SK-N-SH (cell line): ENCODE measurements at regions not wholly inside any gene's neighbourhood (a gene's known extent, or its start where the extent isn't known, plus 50 kb on each side); places are given as distances from the start of the nearest gene placed in this dataset.

Experiments used
- CTCF ChIA-PET: fragments of 300-600, 350-600 bp; formaldehyde crosslinking; extraction: SDS; loops from one replicate; lab custom pipeline; 2021; lab: Yijun Ruan, JAX
- POLR2A ChIA-PET: fragments of 350-600 bp; sonication (Branson Sonifier 250); formaldehyde crosslinking; extraction: SDS; loops from one replicate; lab custom pipeline; 2020; ENCODE audit warnings: antibody characterized with exemption, inconsistent platforms; lab: Yijun Ruan, JAX
- DNase-seq: peaks from one replicate; pipeline ENCODE4 v3.0.0; 2012
- H2AFZ ChIP-seq: fragments of 200-600 bp; sonication (generic); 2 replicates; pipeline ENCODE4 v1.8.1; 2016; ENCODE audit warnings: antibody characterized with exemption, mild to moderate bottlenecking, low read depth
- H3F3A ChIP-seq: fragments of 200-600 bp; sonication (generic); replicated peaks from 2 replicates; pipeline ENCODE3; 2016; ENCODE audit warnings: antibody characterized with exemption, mild to moderate bottlenecking; ENCODE audit not compliant: insufficient read depth
- H3K27ac ChIP-seq, 2 experiments: fragments of 200-500 bp in 1 of 2; fragments of 200-600 bp in 1 of 2; sonication (Bioruptor generic) in 1 of 2; sonication (generic), shearing (Covaris generic) in 1 of 2; 2 replicates each; pipeline versions ENCODE4 v1.5.1 to v1.6.1; 2014 to 2016; ENCODE audit warnings: low read depth in 2 of 2, inconsistent platforms in 1 of 2, low read length in 1 of 2, mild to moderate bottlenecking in 1 of 2, mixed read lengths in 1 of 2
- H3K27me3 ChIP-seq: fragments of 200-600 bp; sonication (generic), shearing (Covaris generic); 2 replicates; pipeline ENCODE4 v1.6.1; 2016; ENCODE audit warnings: mixed run types; ENCODE audit not compliant: insufficient read depth
- H3K36me3 ChIP-seq, 2 experiments: fragments of 200-500 bp in 1 of 2; fragments of 200-600 bp in 1 of 2; sonication (Bioruptor generic) in 1 of 2; sonication (generic) in 1 of 2; replicated peaks in 1 of 2; 2 replicates each; pipeline versions ENCODE3 to v1.5.1; 2014 to 2016; ENCODE audit warnings: low read length in 1 of 2, mild to moderate bottlenecking in 1 of 2; ENCODE audit not compliant: insufficient read depth in 2 of 2, control insufficient read depth in 1 of 2
- H3K4me1 ChIP-seq, 2 experiments: fragments of 200-500 bp in 1 of 2; fragments of 200-600 bp in 1 of 2; sonication (Bioruptor generic) in 1 of 2; sonication (generic), shearing (Covaris generic) in 1 of 2; 2 replicates each; pipeline versions ENCODE4 v1.5.1 to v1.6.1; 2014 to 2016; ENCODE audit warnings: low read depth in 1 of 2, low read length in 1 of 2, mixed run types in 1 of 2; ENCODE audit not compliant: insufficient read depth in 2 of 2, control insufficient read depth in 1 of 2
- H3K4me2 ChIP-seq: fragments of 200-600 bp; sonication (generic), shearing (Covaris generic); 2 replicates; pipeline ENCODE4 v1.6.1; 2017; ENCODE audit warnings: mixed run types
- H3K4me3 ChIP-seq, 2 experiments: fragments of 200-500 bp in 1 of 2; fragments of 200-600 bp in 1 of 2; sonication (Bioruptor generic) in 1 of 2; sonication (generic), shearing (Covaris generic) in 1 of 2; 2 replicates each; pipeline versions ENCODE4 v1.5.1 to v1.8.1; 2014 to 2016; ENCODE audit warnings: low read depth in 2 of 2, inconsistent platforms in 1 of 2, low read length in 1 of 2, mild to moderate bottlenecking in 1 of 2, mixed read lengths in 1 of 2, moderate library complexity in 1 of 2
- H3K79me2 ChIP-seq: fragments of 200-600 bp; sonication (generic); 2 replicates; pipeline ENCODE4 v1.8.1; 2017; ENCODE audit warnings: mild to moderate bottlenecking; ENCODE audit not compliant: insufficient read depth
- H3K9ac ChIP-seq: fragments of 200-600 bp; sonication (generic); 2 replicates; pipeline ENCODE4 v1.6.1; 2017; ENCODE audit warnings: mixed run types
- H3K9me2 ChIP-seq: fragments of 200-600 bp; sonication (generic); 2 replicates; pipeline ENCODE4 v1.6.1; 2017; ENCODE audit warnings: mixed run types
- H3K9me3 ChIP-seq: fragments of 200-600 bp; sonication (generic); 2 replicates; pipeline ENCODE4 v1.6.1; 2017; ENCODE audit warnings: mixed run types, mild to moderate bottlenecking, moderate library complexity
- H4K20me1 ChIP-seq: fragments of 200-600 bp; sonication (generic); 2 replicates; pipeline ENCODE4 v1.6.1; 2017; ENCODE audit warnings: mild to moderate bottlenecking, mixed run types; ENCODE audit not compliant: insufficient read depth
- CHD2 ChIP-seq: fragments of 150-350 bp; IDR thresholded peaks from 2 replicates; pipeline ENCODE4 v1.6.1; 2018; ENCODE audit warnings: low read length; ENCODE audit not compliant: partially characterized antibody
- CTCF ChIP-seq: fragments of 200-600 bp; sonication (generic); IDR thresholded peaks from 2 replicates; pipeline ENCODE4 v1.6.1; 2017; ENCODE audit warnings: antibody characterized with exemption, mild to moderate bottlenecking, moderate library complexity
- ELF1 ChIP-seq: IDR thresholded peaks from 2 replicates; pipeline ENCODE4 v1.4.0; 2012
- EP300 ChIP-seq, 2 experiments: IDR thresholded peaks; 2 replicates each; pipeline versions ENCODE4 v1.4.0 to v1.6.1; 2012; ENCODE audit warnings: borderline replicate concordance in 1 of 2, low read depth in 1 of 2, low read length in 1 of 2
- FOSL2 ChIP-seq: IDR thresholded peaks from 2 replicates; pipeline ENCODE4 v1.4.0; 2012; ENCODE audit warnings: low read depth, mild to moderate bottlenecking, moderate library complexity, borderline replicate concordance
- FOXM1 ChIP-seq: IDR thresholded peaks from 2 replicates; pipeline ENCODE4 v1.4.0; 2012; ENCODE audit warnings: low read depth, mild to moderate bottlenecking
- IRF3 ChIP-seq: fragments of 150-350 bp; IDR thresholded peaks from 2 replicates; pipeline ENCODE4 v1.6.1; 2016; ENCODE audit warnings: mild to moderate bottlenecking, low read depth, low read length
- MEF2A ChIP-seq: IDR thresholded peaks from 2 replicates; pipeline ENCODE4 v1.4.0; 2012; ENCODE audit warnings: low read depth, borderline replicate concordance
- MXI1 ChIP-seq: IDR thresholded peaks from 2 replicates; pipeline ENCODE4 v1.6.1; 2012; ENCODE audit warnings: mild to moderate bottlenecking, low read depth, low read length, improper control_type of control experiment
- NRF1 ChIP-seq: IDR thresholded peaks from 2 replicates; pipeline ENCODE4 v1.6.1; 2012; ENCODE audit warnings: low read depth, mild to moderate bottlenecking, low read length
- RCOR1 ChIP-seq: fragments of 150-350 bp; IDR thresholded peaks from 2 replicates; pipeline ENCODE4 v1.6.1; 2017; ENCODE audit warnings: antibody characterized with exemption, low read length
- RXRA ChIP-seq: IDR thresholded peaks from 2 replicates; pipeline ENCODE4 v1.4.0; 2012; ENCODE audit warnings: low read depth, mild to moderate bottlenecking, borderline replicate concordance
- SIN3A ChIP-seq: IDR thresholded peaks from 2 replicates; pipeline ENCODE4 v1.6.1; 2012; ENCODE audit warnings: low read depth, mild to moderate bottlenecking, low read length, moderate library complexity, borderline replicate concordance
- TAF1 ChIP-seq: IDR thresholded peaks from 2 replicates; pipeline ENCODE4 v1.6.1; 2012; ENCODE audit warnings: low read depth, mild to moderate bottlenecking, low read length, moderate library complexity, borderline replicate concordance
- TEAD4 ChIP-seq: IDR thresholded peaks from 2 replicates; pipeline ENCODE4 v1.4.0; 2012; ENCODE audit warnings: mild to moderate bottlenecking, borderline replicate concordance; ENCODE audit not compliant: insufficient read depth
- ZBTB33 ChIP-seq: IDR thresholded peaks from 2 replicates; pipeline ENCODE4 v1.4.0; 2012; ENCODE audit warnings: low read depth, borderline replicate concordance
- WGBS: methylation state at CpG from one replicate; pipeline ENCODE4 v1.1.6; 2017; ENCODE audit warnings: low lambda C conversion rate; 5-methylcytosine and 5-hydroxymethylcytosine counted together

- no peaks in the 10 kb centered on the region for H3K9me2 ChIP-seq
- 46% methylated on average over 4 of the region's 4 CpGs for WGBS
These were observed 65.1 kb upstream of the SLC28A3 start for GRCh38 chr9:84405667-84406066.

More at GRCh38 chr9:84405667-84406066, 65.1 kb upstream of the SLC28A3 start:
- no peaks in the 10 kb centered on the region for H3K9me3 ChIP-seq
- H4K20me1 ChIP-seq = no peaks in the 10 kb centered on the region
- H3K36me3 ChIP-seq = no peaks in the 10 kb centered on the region
- no peak overlapping the region for H3K27ac ChIP-seq
- H3K4me2 ChIP-seq = no peak overlapping the region
- POLR2A ChIA-PET = no interaction called here
- TF ChIP-seq MEF2A = no peak
- TF ChIP-seq CTCF = no peak
- TF ChIP-seq CHD2 = no peak
- no peak for TF ChIP-seq NRF1
- TF ChIP-seq FOXM1 = no peak
- no peak for TF ChIP-seq ELF1
- TF ChIP-seq FOSL2 = no peak
- TF ChIP-seq ZBTB33 = no peak
- TF ChIP-seq SIN3A = no peak
- no peak for TF ChIP-seq TAF1
- no peak for TF ChIP-seq RXRA
- TF ChIP-seq IRF3 = no peak
- no peak for TF ChIP-seq EP300 (IDR thresholded peaks at IDR 0.05; ENCODE audit: borderline replicate concordance in 1 of 2, low read depth in 1 of 2, low read length in 1 of 2)
- TF ChIP-seq RCOR1 = no peak
- no peak for TF ChIP-seq TEAD4
- no peak for TF ChIP-seq MXI1
- TF ChIP-seq, all 33 proteins: peak for 0
- H2AFZ ChIP-seq = no peak overlapping the region
- H3K9ac ChIP-seq = no peak overlapping the region
- no peaks in the 10 kb centered on the region for H3K79me2 ChIP-seq
- no peak overlapping the region for H3K4me3 ChIP-seq
- CTCF ChIA-PET = interaction anchor here (0.5 to 5.6 kb wide), 4 partner anchors 9 to 1204 kb away, joined by 3 to 28 read pairs (median 4); no protein-coding TSS in a partner anchor
- H3F3A ChIP-seq = no peaks in the 10 kb centered on the region
- no peak for DNase-seq
- no peaks in the 10 kb centered on the region for H3K27me3 ChIP-seq
- no peaks in the 10 kb centered on the region for H3K4me1 ChIP-seq
